Adrenal gland (tissue), 9 donors: ENCODE measurements at regions not wholly inside any gene's neighbourhood (a gene's known extent, or its start where the extent isn't known, plus 50 kb on each side); places are given as distances from the start of the nearest gene placed in this dataset.
"Not testable (repeated sequence)": the region's sequence is repeated elsewhere in the genome, so short reads cannot be mapped to it uniquely, and the experiment has no call there.

Source experiments
- DNase-seq, 7 donors: peaks; one replicate each; pipeline ENCODE4 v3.0.0-alpha.2; 2019 to 2020
- H3K27ac ChIP-seq, 5 donors: fragments of 200-600 bp; sonication (generic) in 4 of 5; 1 replicate in 3 of 5; 2 replicates in 2 of 5; pipeline versions ENCODE4 v1.5.1 to v1.8.0; 2016 to 2020; ENCODE audit warnings: mild to moderate bottlenecking in 1 of 5
- H3K27me3 ChIP-seq: fragments of 200-600 bp; 2 replicates; pipeline ENCODE4 v1.8.0; 2021
- H3K36me3 ChIP-seq, 2 donors: fragments of 200-600 bp; replicated peaks in 1 of 2; 1 replicate in 1 of 2; 2 replicates in 1 of 2; pipeline versions ENCODE4 v1.5.1 to v1.8.0; 2018 to 2022
- H3K4me1 ChIP-seq, 2 donors: fragments of 200-600 bp; replicated peaks in 1 of 2; 1 replicate in 1 of 2; 2 replicates in 1 of 2; pipeline versions ENCODE4 v1.5.1 to v1.8.0; 2018 to 2021
- H3K4me3 ChIP-seq, 4 donors: fragments of 200-600 bp; sonication (generic) in 3 of 4; one replicate each; pipeline ENCODE4 v1.5.1; 2016 to 2018
- H3K9me3 ChIP-seq, 3 donors: fragments of 200-600 bp; sonication (generic) in 1 of 3; replicated peaks in 1 of 3; 1 replicate in 2 of 3; 2 replicates in 1 of 3; pipeline versions ENCODE4 v1.5.1 to v1.8.0; 2016 to 2021
- POLR2A ChIP-seq, 2 donors: fragments of 450-650 bp; IDR thresholded peaks; one replicate each; pipeline ENCODE4 v1.6.1; 2017; ENCODE audit warnings: antibody characterized with exemption in 2 of 2, mild to moderate bottlenecking in 2 of 2, moderate library complexity in 1 of 2
- WGBS, 4 donors: extraction: QIAGEN DNeasy Blood & Tissue Kit in 2 of 4; methylation state at CpG; one replicate each; pipeline versions ENCODE4 v1.1.5 to v1.1.7; 2013 to 2017; 5-methylcytosine and 5-hydroxymethylcytosine counted together
- intact Hi-C, 2 donors: fragments of 100-400 bp; cut with DNase I; formaldehyde crosslinking; loops; one replicate each; pipeline versions ENCODE4 v1.14.1 to v1.15.0; 2022 to 2023
- TF ChIP-seq, protein P1 (sequence below), 6 experiments: fragments of 450-650 bp in 4 of 6; fragments of 200-600 bp in 2 of 6; sonication (generic) in 1 of 6; IDR thresholded peaks; 1 replicate in 5 of 6; 2 replicates in 1 of 6; pipeline versions ENCODE4 v1.5.1 to v1.8.0; 2016 to 2021; ENCODE audit warnings: antibody characterized with exemption in 6 of 6, mild to moderate bottlenecking in 2 of 6, moderate library complexity in 1 of 6
- donor health status: healthy with polysubstance abuse.
- donor health status: Bipolar disorder and iron deficiency.
- donor health status: DM: yes; HTN: yes; CAD: no.
- donor health status: DM: no; HTN: no; CAD: no.
- donor health status: DM: no; HTN: no; CAD: no.

GRCh38 chr5:82967072-82967471 is 110.1 kb downstream of the TMEM167A start:
- no peaks in the 10 kb centered on the region for H3K4me1 ChIP-seq
- intact Hi-C loops: no loop called here
- no peaks in the 10 kb centered on the region for H3K27me3 ChIP-seq
- TF ChIP-seq POLR2A (IDR thresholded peaks at IDR 0.05): no peak
- TF ChIP-seq, protein P1, sequence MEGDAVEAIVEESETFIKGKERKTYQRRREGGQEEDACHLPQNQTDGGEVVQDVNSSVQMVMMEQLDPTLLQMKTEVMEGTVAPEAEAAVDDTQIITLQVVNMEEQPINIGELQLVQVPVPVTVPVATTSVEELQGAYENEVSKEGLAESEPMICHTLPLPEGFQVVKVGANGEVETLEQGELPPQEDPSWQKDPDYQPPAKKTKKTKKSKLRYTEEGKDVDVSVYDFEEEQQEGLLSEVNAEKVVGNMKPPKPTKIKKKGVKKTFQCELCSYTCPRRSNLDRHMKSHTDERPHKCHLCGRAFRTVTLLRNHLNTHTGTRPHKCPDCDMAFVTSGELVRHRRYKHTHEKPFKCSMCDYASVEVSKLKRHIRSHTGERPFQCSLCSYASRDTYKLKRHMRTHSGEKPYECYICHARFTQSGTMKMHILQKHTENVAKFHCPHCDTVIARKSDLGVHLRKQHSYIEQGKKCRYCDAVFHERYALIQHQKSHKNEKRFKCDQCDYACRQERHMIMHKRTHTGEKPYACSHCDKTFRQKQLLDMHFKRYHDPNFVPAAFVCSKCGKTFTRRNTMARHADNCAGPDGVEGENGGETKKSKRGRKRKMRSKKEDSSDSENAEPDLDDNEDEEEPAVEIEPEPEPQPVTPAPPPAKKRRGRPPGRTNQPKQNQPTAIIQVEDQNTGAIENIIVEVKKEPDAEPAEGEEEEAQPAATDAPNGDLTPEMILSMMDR (IDR thresholded peaks at IDR 0.05): no peak
- no peaks in the 10 kb centered on the region for H3K36me3 ChIP-seq
- no peak overlapping the region for H3K27ac ChIP-seq
- H3K4me3 ChIP-seq: no peak overlapping the region
- no peak for DNase-seq
- H3K9me3 ChIP-seq: no peaks in the 10 kb centered on the region

GRCh38 chr5:82959466-82959865 is 117.7 kb downstream of the TMEM167A start:
- no peak for TF ChIP-seq POLR2A (IDR thresholded peaks at IDR 0.05)
- TF ChIP-seq, protein P1 (IDR thresholded peaks at IDR 0.05): no peak
- 90 to 100% (median 100%) methylated on average over 1 of the region's 1 CpG for WGBS, 4 donors
- no peak for DNase-seq
- Histone ChIP-seq H3K36me3 (no peaks in the 10 kb centered on the region), H3K4me3 (no peak overlapping the region), H3K4me1 (no peaks in the 10 kb centered on the region), H3K27ac (no peak overlapping the region), H3K27me3 (no peaks in the 10 kb centered on the region), H3K9me3 (no peaks in the 10 kb centered on the region)
- intact Hi-C loops: no loop called here

DNA sequence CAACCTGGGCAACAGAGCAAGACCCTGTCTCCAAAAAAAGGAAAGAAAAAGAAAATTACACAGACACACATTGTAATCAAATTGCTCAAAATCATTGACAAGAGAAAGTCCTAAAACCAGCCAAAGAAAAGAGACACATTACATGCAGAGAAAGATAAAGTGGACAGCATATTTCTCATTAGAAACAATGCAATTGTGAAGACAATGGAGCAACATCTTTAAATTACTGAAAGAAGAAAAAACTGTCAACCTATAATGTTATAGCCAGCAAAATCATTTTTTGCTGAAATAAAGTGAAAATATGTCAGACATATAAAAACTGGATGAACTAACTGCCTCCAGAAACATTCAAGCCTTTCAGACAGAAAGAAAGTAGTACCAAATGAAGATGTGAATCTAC is 120.6 kb downstream of the TMEM167A start:
- H3K27ac ChIP-seq: no peak overlapping the region
- H3K9me3 ChIP-seq: no peaks in the 10 kb centered on the region
- intact Hi-C loops: no loop called here
- H3K27me3 ChIP-seq: no peaks in the 10 kb centered on the region
- no peak for DNase-seq
- H3K4me1 ChIP-seq: no peaks in the 10 kb centered on the region
- no peak overlapping the region for H3K4me3 ChIP-seq
- no peaks in the 10 kb centered on the region for H3K36me3 ChIP-seq
- no peak for TF ChIP-seq POLR2A (IDR thresholded peaks at IDR 0.05)
- TF ChIP-seq, protein P1 (IDR thresholded peaks at IDR 0.05): no peak

GRCh38 chr5:82952326-82952725 is 124.9 kb downstream of the TMEM167A start:
- H3K27me3 ChIP-seq: no peaks in the 10 kb centered on the region
- TF ChIP-seq POLR2A (IDR thresholded peaks at IDR 0.05): no peak
- TF ChIP-seq, protein P1 (IDR thresholded peaks at IDR 0.05): no peak
- 90 to 100% (median 92%) methylated on average over 1 of the region's 1 CpG for WGBS, 4 donors
- no peaks in the 10 kb centered on the region for H3K36me3 ChIP-seq
- intact Hi-C loops: no loop called here
- no peaks in the 10 kb centered on the region for H3K4me1 ChIP-seq
- H3K27ac ChIP-seq: no peak overlapping the region
- no peak overlapping the region for H3K4me3 ChIP-seq
- no peaks in the 10 kb centered on the region for H3K9me3 ChIP-seq
- no peak for DNase-seq

DNA sequence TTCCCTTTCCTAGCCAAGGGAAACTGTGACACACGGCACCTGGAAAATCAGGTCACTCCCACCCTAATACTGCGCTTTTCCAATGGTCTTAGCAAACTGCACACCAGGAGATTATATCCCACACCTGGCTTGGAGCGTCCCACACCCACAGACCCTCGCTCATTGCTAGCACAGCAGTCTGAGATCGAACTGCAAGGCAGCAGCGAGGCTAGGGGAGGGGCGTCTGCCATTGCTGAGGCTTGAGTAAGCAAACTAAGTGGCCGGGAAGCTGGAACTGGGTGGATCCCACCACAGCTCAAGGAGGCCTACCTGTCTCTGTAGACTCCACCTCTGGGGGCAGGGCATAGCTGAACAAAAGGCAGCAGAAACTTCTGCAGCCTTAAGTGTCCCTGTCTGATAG is 132.9 kb downstream of the TMEM167A start:
- WGBS, 4 donors: 90 to 97% (median 95%) methylated on average over 4 to 8 of the region's 8 CpGs
- H3K9me3 ChIP-seq: not testable (repeated sequence)

More for the DNA sequence above, 132.9 kb downstream of the TMEM167A start:
- H3K27me3 ChIP-seq, intact Hi-C loops, H3K27ac ChIP-seq, H3K36me3 ChIP-seq, DNase-seq, H3K4me3 ChIP-seq, H3K4me1 ChIP-seq: not testable (repeated sequence)
